ENCODE measurements at regions not wholly inside any gene's neighbourhood (a gene's known extent, or its start where the extent isn't known, plus 50 kb on each side); places are given as distances from the start of the nearest gene placed in this dataset.
"Not testable (repeated sequence)": the region's sequence is repeated elsewhere in the genome, so short reads cannot be mapped to it uniquely, and the experiment has no call there.

DNA sequence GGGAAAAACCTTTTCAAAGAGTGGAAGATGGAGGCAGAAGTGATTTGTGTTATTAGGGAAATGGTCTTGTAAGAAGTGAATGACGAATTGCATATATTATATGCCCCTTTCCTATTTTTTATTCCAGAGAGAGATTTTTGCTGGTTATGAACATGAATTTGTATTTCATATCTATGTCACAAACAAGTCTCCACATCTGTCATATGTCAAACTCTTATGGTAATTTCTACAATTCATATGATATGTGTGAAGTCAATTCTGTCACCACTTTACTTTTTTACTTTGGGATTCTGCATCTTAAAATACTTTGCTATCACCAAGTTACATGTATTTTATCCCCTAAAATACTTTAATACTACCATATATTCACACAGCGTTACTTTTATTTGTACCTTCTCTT lies 594.2 kb upstream of the ARPP21 start:
- no peak for DNase-seq (ENCODE audit: low read depth in 4 of 4, low spot score in 1 of 4)

DNA sequence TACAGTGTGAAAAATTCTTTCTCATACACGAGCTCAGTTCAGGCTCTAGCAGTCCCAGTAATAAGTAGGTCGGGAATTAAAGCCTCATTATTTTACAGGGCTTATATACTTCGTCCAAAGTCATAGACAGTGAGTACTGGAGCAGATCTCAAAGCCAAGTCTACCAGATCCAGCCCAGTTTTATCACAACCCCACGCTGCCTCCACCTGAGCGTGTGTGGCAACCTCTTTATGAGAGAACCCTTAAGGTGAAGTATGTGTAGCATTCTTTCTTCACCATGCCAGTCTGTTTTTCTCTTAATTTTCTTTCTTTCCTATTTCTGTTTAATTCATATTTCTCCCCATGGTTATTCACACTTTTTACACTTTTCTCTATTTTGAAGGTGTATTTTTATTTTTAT lies 574.6 kb upstream of the ARPP21 start:
- no peak for DNase-seq (ENCODE audit: low read depth in 4 of 4, low spot score in 1 of 4)

DNA sequence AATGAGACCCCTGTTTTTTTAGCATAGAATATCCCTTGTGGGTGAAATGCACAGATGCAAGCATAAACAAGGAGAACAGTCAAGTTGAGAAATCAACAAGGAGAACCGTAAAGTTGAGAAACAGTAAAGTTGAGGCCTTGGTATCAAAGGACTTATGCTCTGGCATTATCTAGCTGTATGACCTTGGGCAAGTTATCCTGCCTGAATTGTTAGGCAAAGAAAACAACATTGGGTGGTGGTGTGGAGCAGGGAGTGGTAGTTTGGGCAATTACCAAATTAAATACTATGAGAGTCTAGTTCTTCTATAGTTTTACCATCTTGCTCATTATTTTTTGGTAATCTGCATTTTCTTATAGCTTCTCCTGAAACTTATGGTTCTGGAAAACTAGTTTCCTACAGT lies 573.4 kb upstream of the ARPP21 start:
- DNase-seq (ENCODE audit: low read depth in 4 of 4, low spot score in 1 of 4): no peak

DNA sequence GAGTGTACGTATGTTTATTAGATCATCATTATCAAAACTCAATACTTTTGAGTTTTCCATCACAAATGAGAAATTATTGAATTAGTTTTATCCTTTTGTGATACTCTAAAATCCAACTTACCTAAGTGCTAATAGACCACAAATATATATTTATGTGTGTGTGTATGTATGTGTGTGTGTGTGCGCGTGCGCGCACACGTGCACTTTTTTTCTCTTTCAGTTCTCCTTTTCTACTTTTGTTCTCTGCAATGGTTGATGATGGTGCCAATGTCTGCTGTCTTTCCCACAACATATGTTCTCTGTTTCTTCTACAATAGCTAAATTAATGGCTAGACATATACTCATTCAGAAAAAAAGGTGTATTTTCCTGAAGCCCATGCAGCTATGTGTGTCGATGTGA lies 571.6 kb upstream of the ARPP21 start:
- DNase-seq (ENCODE audit: low read depth in 4 of 4, low spot score in 1 of 4): no peak

DNA sequence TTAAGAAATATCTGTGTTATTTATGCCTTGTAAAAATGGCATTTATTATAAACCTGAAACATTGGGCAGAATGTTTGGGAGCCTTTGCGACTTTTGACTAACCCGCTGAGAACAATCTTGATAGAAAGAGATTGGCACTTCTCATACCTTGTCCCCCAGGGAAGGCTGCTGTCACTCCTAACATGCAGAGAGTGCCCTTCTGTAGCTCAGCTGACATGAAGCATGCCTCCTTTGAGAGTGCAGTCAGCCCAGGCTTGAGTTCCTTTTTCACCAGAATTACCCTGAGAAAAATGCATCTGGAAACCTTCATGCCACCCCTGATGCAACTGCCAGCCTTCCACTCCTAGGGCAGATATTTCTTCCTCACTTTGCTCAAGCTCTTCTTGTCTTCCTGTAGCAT lies 569.2 kb upstream of the ARPP21 start:
- DNase-seq (ENCODE audit: low read depth in 4 of 4, low spot score in 1 of 4): no peak

DNA sequence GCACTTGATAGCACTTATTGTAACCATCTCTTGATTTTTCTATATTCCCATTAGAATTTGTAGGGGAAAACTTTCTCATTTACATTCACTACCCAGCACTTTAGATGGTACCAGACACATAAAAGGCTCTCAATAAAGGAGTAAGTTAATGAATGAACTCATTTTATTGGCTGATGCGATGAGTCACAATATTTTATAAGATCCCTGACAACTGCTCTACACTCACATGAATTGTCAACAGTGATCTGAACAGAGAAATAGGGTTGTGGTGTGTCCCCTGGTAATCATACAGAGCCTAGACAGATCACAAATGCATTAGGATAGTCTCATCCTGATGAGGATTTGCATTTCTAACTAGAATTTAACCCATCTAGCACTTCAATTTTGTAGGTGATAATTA lies 567.6 kb upstream of the ARPP21 start:
- no peak for DNase-seq (ENCODE audit: low read depth in 4 of 4, low spot score in 1 of 4)

DNA sequence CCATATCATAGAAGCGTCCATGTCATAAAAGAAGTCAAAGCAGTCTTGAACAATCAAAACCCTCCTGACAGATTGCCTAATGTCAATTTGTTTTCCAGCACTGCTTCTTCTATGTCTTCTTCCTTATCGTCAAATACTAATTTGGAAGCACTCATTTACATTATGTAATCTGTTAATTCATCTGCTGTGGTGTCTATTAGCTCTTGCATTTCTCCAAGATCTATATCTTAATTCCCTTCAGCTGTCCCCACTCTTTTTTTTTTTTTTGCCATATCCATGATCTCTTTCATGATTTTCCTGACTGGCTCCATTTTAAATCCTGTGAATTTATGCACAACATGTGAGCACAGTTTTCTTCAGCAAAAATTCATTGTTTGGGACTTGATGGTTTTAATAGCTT lies 560.5 kb upstream of the ARPP21 start:
- DNase-seq (ENCODE audit: low read depth in 4 of 4, low spot score in 1 of 4): no peak

DNA sequence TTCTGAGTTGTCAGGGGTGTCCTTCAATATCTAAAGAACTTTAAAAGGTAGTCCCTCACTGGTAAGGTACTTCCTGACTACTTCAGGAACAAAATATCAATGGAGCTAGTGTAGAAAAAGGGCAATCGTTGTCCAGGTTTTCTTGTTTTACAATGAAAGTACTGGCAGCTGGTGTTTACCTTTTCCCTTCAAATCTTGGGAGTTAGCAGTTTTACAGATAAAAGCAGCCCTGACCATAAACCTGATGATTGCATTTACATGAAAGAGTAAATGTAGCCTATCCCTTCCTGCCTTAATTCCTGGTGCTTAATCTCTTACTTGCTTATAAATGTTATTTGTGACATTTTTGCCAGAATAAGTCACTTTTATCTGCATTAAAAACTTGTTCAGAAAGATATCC lies 559.9 kb upstream of the ARPP21 start:
- DNase-seq (ENCODE audit: low read depth in 4 of 4, low spot score in 1 of 4): no peak

DNA sequence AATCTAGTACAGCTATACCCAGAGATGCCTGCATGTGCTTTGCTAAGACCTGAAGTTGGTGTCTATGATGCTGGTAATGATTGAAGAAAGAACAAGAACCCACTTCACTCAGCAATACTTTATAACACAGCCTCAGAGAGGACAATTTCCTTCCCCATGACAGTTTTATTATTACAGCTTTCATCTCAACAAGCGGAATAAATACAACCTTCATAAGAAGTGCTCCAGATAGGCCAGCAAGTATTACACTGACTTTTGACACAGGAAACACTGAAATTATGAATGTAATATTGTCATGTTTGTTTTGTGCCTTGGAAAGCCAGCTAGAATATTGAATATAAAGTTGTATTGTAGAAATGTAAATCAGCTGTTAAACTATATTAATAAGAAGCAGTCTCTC lies 557.4 kb upstream of the ARPP21 start:
- no peak for DNase-seq (ENCODE audit: low read depth in 4 of 4, low spot score in 1 of 4)

DNA sequence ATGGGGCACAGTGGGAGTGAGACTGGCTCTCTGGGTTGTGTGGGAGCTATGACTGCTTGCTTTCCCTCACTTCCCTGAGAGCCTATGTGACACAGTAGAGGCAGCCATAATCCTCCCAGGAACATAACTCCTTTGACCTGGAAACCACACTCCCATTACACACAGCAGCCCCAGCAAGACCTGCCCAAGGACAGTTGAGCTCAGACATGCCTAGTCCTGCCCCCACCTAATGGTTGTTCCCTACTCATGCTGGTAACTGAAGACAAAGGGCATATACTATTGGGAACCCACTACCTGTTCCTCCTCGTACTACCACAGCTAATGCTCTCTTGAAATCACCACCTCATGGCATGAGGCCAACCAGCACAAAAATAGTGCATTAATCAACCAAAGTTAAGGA lies 550.4 kb upstream of the ARPP21 start:
- no peak for DNase-seq (ENCODE audit: low read depth in 4 of 4, low spot score in 1 of 4)

DNA sequence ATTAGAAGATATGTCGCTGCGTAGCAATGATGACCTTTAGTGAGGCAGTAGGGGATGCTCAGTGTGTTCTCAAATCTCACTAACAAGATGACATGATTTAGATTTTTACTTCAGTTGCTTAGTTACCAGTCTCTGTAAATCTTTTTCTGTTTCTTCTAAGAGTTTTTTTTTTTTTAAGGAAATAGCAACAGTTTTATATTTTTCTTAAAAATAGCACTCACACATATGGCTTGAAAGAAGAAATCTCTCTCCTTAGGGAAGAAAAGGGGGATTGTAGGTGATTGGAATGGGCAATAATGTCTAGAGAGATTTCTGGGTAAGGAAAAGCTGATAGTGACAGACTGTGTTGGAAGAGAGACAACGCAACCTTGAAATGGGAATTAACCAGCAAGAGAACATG lies 524.6 kb upstream of the ARPP21 start:
- no peak for DNase-seq (ENCODE audit: low read depth in 4 of 4, low spot score in 1 of 4)

DNA sequence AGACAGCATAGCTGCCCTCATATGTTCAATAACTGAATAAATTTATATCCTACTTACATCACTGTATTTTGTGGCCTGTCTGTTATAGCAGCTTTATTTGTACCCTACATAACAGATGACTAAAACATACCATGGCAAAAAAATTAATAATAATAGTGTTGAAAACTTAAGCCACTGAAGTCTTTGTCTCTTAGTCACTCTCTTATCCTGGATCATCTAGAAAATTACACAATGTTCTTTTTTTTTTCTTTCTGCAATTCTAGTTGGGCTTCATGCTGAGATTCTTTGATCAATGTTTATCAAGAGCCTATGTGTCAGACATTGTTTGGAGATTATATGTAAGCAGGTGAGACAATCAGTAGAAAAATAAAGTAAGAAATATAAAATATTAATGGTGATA lies 519.3 kb upstream of the ARPP21 start:
- no peak for DNase-seq (ENCODE audit: low read depth in 4 of 4, low spot score in 1 of 4)

DNA sequence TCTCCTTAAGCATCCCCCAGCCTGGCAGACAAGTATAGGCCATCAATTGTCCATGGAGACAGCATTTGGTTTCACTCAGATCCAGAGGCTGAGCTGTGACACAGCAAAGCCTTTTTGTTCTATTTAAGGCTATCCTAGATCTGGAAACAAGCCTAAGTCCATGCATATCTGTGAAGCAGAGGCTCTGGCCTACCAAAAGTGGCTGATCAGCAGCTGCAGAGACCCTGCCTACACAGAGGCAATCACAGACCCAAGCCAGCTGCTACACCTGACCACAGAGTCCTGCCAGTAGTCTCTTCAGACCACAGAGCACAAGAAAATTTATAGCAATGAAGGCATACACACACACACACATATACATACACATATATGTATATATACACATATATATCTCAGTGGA lies 501.7 kb upstream of the ARPP21 start:
- DNase-seq (ENCODE audit: low read depth in 4 of 4, low spot score in 1 of 4): no peak

DNA sequence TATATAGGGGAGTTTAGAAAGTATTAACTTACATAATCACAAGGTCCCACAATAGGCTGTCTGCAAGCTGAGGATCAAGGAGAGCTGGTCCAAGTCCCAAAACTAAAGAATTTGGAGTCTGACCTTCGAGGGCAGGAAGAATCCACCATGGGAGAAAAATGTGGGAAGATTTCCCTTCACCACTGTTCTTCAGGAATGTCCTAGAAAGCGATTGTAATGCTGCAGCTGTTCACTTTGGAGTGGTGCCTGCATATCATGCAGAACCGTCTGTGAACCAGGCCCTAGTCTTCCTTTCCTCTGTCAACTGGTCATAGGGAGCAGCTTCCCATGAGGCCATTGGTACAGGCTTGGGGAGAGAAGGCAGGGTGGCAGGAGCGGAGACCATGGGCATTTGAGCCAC lies 497.9 kb upstream of the ARPP21 start:
- no peak for DNase-seq (ENCODE audit: low read depth in 4 of 4, low spot score in 1 of 4)

DNA sequence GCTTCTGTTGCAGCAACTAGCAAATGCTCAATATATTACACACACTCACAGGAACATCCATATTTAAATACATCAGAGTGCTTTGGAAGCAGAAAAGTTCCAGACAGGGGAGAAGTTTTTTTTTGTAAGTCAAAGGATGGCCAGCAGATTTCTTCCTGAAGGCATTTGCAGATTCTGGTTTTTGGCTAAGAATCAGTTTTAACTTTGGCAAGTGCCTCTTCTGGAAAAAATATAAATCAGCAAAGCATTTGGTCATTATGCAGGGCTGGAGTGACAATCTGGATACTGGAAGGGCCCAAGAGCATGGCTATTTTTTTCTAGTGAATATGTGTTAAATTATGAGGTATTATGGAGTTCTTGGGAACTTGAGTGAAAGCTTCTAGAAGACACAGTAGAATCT lies 495.3 kb upstream of the ARPP21 start:
- DNase-seq (ENCODE audit: low read depth in 4 of 4, low spot score in 1 of 4): no peak

DNA sequence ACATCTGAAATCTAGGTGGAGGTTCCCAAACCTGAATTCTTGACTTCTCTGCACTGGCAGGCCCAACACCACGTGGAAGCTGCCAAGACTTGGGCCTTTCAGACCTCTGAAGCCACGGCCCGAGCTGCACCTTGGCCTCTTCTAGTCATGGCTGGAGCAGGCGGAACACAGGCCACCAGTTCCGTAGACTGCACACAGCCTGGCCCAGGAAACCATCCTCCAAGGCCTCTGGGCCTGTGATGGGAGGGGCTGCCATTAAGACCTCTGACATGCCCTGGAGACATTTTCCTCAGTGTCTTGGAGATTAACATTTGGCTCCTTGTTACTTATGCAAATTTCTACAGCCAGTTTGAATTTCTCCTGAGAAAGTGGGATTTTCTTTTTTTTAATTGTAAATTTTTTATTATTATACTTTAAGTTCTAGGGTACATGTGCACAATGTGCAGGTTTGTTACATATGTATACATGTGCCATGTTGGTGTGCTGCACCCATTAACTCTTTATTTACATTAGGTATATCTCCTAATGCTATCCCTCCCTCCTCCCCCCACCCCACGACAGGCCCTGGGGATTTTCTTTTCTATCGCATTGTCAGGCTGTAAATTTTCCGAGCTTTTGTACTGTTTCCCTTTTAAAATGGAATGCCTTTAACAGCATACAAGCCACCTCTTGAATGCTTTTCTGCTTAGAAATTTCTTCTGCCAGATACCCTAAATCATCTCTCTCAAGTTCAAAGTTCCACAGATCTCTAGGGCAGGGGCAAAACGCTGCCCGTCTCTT lies 492.9 kb upstream of the ARPP21 start:
- DNase-seq (ENCODE audit: low read depth in 4 of 4, low spot score in 1 of 4): not testable (repeated sequence)

DNA sequence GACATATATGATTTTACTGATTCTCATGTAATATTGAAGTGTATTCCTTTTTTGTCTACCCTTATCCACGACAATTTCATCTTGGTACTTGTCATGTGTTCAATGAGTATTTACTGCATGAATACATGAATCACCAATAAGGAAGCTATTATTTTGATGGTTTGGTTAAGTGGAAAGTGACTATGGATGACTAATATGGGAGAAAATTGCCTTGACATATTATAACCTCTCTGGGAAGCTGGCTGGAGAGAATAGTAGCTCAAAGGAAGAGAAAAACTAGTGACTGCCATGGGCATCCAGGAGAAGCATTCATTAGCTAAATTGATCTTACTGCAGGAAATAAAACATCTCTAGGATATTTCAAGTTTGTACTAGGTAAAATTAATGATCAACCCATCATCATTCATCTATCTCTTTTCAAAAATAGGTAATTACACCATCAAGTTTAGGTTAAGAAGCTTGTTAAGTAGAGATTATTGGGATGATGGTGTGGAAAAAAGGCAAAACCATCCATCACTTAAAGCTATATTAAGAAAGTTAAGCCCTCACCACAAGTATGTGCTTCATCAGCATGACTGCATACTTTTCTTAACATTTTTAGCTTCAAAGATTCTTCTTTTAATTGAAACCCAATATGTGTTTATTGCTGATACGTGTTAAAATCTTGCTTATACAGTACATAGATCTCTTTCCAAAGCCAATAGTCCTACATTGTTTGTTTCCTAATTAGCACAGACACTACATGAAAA lies 455.2 kb upstream of the ARPP21 start:
- DNase-seq (ENCODE audit: low read depth in 4 of 4, low spot score in 1 of 4): no peak

DNA sequence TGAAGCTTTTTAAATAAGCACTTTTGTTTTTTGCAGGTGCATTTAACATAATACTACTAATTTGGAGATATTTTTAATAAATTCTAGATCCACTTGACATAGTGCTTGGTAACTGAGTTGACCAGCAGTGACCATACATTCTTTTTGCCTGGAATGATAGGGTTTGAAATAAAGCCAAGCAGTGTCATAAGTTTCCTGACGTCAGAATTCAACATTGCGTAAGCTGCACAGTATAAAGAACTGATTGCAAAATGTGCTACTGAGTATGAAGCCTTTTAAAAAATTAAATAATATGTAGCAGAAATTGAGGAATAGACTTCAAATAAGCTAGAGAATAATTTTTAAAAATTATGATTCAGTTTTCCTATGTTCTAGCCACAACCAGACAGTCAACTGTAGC lies 454.6 kb upstream of the ARPP21 start:
- no peak for DNase-seq (ENCODE audit: low read depth in 4 of 4, low spot score in 1 of 4)

DNA sequence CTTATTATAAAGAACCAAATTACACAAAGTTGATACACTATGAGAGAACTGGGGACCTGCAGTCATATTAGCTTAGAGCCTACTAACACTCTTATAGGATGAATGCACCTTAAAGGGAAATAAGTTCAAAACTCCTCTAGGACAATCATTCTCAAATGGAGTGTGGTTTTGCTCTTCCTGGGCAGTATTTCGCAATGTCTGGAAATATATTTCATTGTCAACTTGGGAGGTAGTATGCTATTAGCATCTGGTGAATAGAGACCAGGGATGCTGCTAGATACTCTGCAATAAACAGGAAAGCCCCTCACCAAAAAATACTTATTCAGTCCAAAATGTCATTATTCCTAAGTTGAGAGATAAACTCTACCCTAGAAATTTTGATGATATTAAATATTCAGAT lies 451.4 kb upstream of the ARPP21 start:
- no peak for DNase-seq (ENCODE audit: low read depth in 4 of 4, low spot score in 1 of 4)

DNA sequence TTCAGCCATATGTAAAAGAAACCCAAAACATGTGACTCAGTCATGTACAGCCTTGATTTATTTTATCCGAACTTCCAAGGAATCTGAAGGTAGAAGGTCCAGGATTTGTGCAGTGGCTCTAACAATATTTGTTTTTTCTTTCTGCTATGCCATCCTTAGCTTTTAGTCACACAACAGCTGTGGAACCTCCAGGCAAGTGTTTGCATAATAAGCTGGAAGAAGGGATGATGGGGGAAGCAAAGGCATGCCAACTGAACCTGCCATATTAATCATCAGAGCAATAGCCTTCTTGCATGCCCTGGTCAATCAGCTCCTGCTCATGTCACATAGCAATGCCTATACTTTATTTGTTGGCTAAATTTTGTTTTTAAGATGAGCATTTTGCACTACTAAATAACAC lies 444.7 kb upstream of the ARPP21 start:
- DNase-seq (ENCODE audit: low read depth in 4 of 4, low spot score in 1 of 4): no peak

DNA sequence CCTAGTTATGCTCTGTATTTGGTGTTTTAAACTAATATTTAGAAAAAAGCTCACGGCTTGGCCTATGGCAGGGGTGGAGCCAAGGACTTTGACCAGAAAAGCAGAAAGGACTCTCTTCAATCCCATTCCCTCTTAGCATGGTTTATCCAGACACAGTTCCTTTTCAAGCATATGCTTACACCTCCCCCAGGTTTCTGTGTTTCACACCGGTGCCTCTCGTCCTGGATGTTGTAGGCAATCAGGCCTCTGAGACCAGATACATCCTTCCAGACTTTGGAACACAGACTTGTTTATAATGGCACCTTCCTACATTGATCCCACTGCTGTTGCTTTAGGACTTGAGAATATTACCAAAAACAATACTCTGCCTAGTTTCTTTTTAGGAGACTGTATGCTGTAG lies 440.5 kb upstream of the ARPP21 start:
- no peak for DNase-seq (ENCODE audit: low read depth in 4 of 4, low spot score in 1 of 4)

DNA sequence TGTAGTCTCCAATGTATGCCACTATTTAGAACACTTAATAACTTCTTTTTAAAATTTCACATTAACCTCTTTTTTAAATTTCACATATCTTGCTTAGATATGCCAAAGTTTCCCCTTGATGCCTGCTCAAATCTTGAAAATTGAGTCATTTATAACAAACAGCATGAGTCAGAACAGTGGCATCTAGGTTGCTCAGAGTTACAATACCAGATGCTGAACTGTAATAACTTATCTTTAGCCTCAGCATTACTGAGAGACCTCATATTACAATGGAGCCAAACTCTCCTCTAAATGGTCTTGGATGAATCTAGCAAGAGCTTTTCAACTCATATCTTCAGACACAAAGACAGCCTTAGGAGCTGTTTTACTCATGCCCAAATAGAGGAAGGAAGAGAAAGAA lies 439.3 kb upstream of the ARPP21 start:
- no peak for DNase-seq (ENCODE audit: low read depth in 4 of 4, low spot score in 1 of 4)

DNA sequence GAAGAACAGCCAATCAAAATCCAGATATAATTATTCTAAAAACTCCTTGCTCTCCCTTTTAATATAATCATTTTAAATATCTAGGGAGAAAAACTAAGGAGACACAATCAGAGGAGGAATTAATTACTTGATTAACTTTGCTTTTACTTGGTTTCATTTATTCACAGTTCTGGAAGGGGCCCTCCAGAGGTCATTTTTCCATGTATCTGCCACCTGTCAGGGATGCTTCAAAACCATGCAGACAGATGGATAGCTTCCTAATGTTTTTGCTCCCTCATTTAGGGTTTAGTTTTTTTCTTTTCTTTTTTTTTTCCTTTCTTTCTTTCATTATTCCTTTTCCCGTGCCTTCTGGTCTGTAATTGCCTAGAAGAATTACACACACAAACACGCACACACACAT lies 438.1 kb upstream of the ARPP21 start:
- no peak for DNase-seq (ENCODE audit: low read depth in 4 of 4, low spot score in 1 of 4)
